HG03045 (cell line): ENCODE measurements at regions not wholly inside any gene's neighbourhood (a gene's known extent, or its start where the extent isn't known, plus 50 kb on each side); places are given as distances from the start of the nearest gene placed in this dataset.

Experiments used
- ATAC-seq: cut with Tn5 transposase; IDR thresholded peaks from one replicate; pipeline ENCODE4 v1.9.1; 2021; ENCODE audit warnings: mild to moderate bottlenecking, moderate library complexity; ENCODE audit not compliant: unreplicated experiment

DNA sequence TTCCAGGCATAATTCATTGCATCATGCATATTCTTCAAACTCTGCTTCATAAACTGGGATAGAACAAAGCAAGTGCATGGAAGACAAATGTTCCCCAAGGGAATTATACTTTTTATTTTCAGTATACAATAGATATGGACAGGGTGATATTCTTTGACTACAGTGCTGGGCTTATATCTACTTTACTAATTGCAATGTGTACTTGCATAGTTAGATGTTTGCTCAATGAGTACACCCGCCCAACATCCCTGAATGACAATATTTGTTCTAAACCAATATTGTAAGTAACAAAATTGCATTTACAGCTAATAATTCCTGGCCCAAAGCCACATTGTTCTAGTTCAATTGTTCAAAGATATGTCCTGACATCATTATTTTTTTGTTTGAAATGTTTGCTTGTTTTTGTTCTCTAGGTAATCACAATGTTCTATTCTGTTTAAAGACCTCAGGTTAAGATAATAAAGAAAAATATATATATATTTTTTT lies 171.4 kb downstream of the PTN start:
- ATAC-seq = no peak

DNA sequence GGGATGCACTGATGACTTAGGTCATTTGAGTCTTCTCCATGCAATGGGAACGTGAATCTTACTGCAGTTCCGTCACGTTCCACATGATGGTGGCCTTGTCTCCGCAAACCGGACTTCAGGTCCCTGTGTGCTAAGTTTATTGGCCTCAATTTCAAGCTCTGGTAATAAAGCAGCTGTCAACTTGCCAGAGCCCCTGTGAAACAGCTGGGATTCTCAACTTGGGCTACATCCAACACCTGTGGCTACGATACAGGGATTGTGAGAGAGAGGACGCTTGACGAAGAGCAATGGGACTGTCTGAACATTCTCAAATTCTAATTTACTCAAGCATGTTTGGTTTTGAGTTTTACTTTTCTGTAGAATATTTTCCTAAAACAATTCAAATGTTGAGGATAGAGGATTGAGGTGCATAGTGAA lies 174.2 kb downstream of the PTN start:
- no peak for ATAC-seq

DNA sequence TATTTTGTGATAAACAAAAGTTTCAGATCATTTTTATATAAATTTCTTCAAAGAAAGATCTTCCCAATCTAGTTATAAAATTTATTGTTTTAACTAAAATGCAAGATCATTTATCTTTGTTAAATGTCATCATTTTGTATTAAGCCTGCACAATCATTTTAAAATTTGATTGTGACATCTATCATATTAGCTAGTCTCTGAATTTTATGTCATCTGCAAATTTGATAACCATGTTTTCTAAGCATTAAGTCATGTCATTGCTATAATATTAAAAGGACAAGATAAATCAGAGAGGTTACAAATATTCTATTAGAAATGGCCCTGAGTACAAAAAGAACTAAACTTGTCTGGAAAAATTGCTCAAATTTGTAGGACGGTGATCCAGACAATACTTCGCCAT lies 175.9 kb downstream of the PTN start:
- no peak for ATAC-seq

DNA sequence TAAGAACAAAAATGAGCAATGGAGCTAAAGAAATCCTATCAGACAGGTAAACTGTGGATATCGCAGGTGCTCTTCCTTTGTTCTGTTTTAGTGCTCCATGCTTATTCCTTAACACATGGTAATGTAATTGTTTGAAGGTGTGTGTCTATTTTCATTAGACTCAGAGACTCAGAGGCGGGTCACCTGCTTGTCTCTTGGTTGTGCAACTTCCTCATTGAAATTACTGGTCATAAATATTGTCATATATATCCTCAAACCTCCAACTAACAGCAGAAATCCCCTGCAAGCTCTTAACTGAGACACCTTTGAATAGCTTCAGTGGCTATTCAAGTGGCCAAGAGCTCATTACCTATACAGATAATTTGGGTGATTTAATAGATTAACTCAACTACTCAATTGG lies 177.2 kb downstream of the PTN start:
- ATAC-seq = no peak

DNA sequence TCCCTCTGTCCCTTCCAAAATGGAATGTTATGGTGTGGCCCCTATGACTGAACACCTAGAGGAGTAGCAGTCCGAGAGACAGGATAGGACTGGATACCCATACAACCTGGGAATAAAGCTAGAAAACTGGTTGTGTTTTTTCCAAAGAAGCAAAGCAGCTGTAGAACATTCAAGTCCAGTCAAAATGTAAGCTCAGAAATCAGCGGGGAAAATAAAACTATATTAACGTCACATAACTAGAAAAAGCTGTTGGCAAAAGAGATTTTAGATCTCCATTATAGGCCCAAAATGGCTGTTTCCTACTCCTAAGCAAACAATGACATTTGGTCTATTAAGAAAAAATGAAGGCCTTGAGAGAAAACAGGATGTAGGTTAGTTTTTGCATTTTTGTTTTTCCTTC lies 177.7 kb downstream of the PTN start:
- no peak for ATAC-seq

DNA sequence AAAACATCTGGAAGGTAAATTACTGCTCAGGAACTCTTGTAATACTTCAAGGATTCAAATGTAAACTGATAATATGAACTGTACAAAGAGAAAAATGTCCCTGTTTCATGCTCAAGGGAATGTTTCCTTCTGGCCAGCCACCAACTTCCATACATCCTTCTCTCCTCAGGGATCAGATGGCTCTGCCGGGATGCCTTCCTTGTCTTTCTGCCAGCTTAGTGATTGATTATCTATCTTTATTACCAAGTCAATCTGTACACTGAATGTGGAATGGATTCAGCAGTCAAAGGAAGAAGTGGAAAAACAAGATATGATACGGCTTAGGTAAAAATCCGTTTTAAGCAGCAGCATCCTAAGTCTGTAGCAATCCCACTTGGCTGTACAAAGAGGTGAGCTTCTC lies 178.3 kb downstream of the PTN start:
- no peak for ATAC-seq

DNA sequence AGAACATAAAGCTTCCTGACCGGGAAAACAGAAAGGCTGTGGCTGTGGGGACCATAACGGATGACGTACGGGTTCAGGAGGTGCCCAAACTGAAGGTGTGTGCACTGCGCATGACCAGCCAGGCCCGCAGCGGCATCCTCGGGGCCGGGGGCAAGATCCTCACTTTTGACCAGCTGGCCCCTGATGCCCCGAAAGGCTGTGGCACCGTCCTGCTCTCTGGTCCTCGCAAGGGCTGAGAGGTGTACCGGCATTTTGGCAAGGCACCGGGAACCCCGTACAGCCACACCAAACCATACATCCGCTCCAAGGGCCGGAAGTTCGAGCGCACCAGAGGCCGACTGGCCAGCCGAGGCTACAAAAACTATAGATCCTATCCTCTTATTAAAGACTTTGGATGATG lies 179.3 kb downstream of the PTN start:
- no peak for ATAC-seq

DNA sequence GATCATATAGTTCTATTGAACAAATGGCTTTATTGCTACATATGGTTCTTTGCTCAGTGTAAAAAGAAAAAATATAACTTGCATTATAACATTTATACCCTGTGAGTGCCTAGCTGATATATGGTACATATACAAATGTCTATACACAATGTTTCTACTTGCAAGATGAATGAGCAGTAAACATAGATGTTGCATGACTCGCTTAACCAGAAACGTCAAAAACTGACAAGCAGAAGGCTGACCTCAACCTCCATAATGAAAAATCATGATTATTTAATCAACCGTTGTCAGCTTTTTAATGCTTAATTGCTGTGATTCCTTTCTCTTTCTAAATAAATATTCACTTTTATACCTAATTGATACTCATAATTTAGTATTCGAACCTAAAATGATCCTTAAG lies 183.3 kb downstream of the PTN start:
- no peak for ATAC-seq

DNA sequence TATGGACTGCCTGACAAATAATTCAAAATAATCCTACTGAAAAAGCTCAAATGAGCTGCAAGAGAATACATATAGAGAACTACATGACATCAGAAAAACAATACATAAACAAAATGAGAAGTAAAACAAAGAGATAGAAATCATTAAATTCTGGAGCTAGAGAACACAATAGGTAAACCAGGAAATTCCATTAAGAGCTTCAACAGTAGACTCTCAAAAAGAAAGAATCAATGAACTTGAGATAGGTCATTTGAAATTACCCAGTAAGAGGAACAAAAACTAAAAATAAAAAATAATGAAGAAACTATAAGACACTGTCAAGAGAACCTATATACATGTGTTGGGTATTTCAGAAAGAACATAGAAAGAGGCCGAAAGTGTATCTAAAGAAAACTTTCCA lies 186.3 kb downstream of the PTN start:
- no peak for ATAC-seq

DNA sequence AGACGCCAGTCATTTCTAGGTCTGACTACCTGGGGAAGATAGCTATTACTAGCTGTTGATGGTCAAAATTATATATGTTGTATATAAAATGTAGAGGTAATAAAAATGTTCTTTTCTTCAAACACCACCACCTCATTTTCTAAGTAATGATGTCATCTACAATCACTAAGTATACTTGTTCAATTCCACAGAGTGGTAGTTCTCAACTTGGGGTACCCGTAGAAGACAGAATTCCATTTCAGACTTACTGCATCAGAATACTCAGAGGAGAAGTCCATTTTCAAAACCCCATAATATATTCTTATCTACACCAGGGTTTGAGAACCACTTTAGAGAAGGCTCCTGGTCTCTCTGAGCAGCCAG lies 191.9 kb downstream of the PTN start:
- no peak for ATAC-seq

DNA sequence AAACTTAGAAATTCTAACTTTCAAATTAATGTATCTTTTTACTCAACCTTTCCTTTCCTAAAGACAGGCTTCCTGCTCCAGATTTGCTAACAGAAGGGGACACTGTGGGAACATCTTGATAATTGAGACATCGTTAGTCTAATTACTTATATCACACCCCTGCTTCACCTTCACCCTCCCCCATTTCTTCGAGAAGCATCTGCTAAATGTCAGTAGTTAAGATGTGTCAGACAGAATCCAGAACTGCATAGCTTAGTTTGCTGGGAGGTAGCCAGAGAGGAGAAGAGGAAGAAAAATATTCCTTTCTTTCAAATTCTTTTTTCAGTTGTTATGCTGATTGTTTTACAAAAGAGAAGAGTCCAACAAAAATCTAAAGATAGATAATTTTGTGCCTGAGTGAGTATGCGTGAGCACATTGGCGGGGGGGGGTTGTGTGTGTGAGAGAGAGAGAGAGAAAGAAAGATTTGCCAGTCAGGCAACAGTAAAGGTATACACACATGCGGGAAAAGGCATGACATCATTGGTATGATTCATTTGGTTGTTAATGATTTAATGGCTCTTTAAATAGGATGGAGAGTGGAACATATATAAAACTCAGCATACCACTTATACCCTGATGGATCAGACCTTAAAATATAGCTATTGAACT lies 192.4 kb downstream of the PTN start:
- no peak for ATAC-seq

DNA sequence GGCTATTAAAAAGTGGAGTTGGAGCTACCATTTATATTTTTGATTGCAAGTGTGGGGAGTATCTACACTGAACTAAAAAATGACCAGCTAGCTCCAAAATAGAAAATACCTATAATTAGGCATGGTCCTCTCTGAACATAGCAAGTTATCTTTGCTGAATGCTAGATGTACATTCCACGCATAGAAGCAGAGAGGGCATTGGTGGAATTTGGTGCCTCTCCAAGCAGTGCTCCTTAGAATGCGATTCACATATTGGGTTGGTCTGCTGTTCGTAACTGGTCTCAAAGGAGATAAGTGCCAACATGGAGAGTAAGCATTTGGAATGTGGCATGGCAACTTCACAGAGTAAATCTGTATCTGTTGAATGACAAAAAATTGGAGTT lies 196.2 kb downstream of the PTN start:
- no peak for ATAC-seq

DNA sequence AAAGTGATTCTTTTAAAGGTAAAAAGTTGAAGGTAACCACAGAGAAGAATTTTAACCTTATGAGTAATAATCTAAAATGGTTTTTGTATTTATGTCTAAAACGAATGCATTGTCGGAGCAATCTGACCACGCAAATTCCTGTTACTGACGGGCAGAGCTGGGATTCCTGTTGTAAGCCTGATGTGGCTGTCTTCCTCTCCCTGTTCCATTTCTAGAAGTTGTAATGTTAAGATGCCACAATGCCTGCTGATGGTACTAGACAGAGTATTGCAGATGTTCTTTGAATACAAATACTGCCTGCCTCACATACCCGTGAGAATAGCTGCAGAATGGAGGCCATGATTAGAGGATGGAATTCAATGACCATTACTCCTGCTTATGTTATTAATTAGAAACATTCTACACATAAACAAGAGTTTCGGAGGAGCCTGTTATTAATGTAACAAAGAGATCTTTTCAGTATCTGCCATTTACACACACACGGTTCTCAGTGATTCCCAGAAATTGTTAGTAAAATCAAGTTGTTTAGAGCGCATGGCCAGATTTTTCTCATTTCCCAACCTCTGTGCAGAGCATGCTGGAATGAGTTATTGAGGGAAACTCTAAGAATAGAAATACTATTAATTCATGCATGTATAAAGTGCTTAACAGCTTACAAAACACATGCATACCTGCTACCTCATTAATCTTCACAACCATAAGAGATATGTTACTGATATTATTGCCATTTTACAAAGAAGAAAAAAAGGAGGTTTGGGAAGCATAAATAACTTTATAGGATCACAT lies 196.8 kb downstream of the PTN start:
- no peak for ATAC-seq

DNA sequence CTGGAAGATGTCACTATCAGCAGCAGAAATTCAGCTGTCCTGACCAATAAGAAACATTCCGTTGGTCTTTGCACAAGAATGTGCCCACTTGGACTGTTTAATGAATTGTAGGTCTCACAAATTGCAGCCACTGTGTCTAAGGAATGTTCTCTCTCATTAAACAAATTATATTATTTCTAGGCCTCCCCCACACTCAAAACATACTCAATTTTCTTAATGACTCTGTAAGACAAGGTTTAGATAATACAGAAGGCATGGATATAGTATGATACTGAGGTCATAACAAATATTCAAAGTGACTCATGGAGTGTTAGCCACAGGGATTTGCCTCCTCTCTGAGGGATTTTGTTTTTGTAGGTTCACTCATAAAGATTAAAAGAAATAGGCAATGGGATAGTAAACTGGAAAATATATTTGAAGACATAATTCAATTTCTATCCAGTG lies 197.5 kb downstream of the PTN start:
- ATAC-seq = no peak

DNA sequence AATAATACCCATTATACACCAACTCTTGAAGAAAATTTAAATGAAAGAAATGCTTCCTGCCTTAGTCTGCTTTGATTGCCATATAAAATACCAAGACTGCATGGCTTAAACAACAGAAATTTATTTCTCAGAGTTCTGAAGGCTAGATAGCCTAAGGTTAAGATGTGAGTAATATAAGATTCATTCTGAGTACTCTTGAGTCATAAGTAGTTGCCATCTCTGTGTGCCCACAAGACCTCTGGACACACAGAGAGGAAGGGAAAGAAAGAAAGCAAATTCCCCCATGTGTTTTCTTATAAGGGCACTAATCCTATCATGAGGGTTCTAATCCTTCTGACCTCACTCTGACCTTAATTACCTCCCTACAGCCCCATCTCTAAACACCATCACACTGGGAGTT lies 201.2 kb downstream of the PTN start:
- no peak for ATAC-seq

DNA sequence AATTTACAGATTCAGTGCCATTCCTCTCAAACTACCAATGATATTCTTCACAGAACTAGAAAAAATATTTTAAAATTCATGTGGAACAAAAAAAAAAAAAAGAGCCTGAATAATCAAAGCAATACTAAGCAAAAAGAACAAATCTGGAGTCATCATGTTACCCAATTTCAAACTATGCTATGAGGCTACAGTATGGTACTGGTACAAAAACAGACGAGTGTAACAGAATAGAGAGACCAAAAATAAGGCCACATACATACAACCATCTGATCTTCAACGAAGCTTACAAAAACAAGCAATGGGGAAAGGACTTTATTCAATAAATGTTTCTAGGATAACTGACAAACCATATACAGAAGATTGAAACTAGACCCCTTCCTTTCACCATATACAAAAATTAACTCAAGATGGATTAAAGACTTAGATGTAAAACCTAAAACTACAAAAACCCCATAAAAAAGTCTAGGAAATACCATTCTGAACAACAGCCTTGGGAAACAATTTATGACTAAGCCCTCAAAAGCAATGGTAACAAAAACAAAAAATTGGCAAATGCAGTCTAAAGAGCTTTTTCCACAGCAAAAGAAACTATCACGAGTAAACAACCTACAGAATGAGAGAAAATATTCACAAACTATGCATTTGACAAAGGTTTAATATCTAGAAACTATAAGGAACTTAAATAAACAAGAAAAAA lies 207.7 kb downstream of the PTN start:
- ATAC-seq = no peak

DNA sequence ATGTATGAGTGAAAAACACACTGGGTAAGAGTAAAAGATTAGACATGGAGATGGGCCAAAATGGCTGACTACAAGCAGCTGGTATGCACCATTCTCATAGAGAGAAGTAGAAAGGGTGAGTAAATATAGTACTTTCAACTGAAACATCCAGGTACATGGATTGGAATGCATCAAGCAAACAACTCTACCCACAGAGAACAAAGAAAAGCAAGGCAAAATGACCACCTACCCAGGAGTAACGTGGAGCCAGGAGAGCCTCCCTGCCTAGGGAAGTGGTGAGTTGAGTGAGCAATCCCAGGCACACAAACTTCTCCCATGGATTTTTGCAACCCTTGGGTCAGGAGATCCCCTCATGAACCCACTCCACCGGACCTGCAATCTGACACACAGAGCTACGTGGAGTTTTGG lies 212.8 kb downstream of the PTN start:
- no peak for ATAC-seq

DNA sequence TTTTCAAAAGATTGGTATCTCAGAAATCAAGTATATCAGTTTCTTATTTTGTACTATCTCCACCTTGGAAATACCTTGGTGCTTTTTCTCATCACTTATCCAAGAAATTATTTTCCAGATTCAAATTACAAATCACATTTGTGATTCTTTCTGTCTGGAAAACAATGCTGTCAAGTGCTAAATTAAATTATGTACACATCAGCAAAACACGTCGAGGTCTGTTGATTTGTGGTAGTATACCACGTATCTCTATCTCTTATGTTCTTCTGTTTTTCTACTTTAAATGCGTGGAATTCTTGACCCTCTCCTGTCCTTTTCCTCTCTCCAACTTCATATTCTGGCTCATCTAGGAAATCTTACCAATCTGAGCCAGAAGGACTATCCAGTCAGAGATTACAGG lies 214.5 kb downstream of the PTN start:
- ATAC-seq = no peak

DNA sequence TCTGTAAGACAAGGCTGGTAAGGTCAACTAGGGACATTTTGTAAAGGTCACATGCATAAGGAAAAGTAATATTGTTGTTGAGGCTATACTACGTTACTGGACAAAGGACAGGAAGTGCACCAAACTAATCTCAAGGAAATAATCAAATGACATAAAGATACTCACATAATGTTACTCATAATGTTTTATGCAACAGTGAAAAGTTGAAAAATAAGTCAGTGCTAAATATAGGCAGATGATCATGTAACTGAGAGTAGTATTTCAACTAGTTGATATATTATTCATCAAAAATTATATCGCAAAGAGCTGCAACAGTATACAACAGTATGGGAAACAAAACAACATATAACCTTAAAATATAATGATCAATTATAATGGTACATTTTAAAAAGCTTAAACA lies 215.7 kb downstream of the PTN start:
- no peak for ATAC-seq

DNA sequence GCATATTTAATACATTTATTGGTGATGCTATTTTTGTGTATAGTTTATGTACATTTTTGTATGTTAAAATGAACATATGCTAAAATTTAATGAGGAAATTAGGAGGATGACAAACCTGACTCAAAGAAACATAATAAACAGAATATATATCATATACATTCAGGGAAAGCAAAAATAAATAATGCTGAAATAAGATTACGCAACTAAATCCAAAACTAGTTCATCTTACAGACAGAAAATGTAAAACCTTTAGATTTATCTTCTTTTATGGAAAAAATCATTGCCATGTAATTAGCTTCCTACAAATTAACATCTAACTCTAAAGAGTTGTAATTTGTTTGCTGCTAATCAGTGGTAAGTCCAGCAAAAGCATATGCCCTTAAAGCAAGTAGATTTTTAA lies 216.5 kb downstream of the PTN start:
- no peak for ATAC-seq

DNA sequence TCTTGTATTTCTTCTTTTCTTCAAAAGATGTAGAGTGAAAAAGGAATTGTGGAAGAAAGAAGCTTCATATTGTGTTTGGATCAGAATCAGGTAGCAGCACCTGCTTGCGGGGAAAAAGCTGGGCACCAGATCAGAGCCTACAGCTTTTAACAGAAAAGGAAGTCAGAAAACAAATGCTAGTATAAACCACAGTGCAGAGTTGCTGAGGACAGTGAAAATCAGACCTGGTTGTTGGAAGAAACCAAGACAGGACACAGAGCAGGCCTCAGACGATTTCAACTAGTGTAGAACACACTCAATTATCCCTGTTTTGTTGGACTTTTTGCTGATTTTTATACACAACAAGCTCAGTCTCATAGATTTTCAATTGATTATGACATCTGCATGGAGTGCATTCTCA lies 221.4 kb downstream of the PTN start:
- ATAC-seq = no peak

DNA sequence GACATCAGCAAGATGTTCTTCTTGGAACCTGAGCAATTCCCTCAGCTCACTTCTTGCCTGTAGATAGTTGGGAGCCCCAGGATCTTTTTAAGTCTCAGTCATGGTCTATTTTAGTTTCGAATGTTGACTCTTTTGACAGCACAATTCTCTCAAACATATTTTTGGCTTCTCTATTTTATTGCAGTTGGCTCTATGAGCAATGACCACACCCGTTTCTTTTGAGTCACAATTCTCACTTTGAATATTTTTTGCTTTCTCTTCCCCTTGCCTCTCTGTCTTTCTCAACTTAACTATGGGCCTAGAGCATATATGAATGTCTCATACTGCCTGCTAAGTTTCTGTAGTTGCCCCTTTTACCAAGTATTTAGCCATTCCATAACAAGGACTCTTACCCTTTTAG lies 222.8 kb downstream of the PTN start:
- peak; percentile 84 for ATAC-seq
